ENCODE measurements at regions not wholly inside any gene's neighbourhood (a gene's known extent, or its start where the extent isn't known, plus 50 kb on each side); places are given as distances from the start of the nearest gene placed in this dataset.

DNA sequence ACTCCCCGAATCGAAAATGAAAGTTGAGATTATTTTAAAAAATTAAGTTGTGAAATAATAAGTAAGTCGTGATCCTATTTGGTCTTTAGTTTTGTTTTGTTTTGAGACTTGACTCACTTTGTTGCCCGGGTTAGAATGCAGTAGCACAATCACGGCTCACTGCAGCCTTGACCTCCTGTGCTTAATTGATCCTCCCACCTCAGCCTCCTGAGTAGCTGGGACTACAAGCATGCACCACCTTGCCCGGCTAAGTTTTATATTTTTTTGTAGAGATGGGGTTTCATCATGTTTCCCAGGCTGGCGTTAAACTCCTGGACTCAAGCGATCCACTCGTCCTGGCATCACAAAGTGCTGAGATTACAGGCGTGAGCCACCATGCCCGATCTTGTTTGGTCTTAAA is 326.2 kb downstream of the MYCN start:
- no peak for DNase-seq

GRCh38 chr2:16264931-16265540 is 324.7 kb downstream of the MYCN start:
- no peak for DNase-seq

DNA sequence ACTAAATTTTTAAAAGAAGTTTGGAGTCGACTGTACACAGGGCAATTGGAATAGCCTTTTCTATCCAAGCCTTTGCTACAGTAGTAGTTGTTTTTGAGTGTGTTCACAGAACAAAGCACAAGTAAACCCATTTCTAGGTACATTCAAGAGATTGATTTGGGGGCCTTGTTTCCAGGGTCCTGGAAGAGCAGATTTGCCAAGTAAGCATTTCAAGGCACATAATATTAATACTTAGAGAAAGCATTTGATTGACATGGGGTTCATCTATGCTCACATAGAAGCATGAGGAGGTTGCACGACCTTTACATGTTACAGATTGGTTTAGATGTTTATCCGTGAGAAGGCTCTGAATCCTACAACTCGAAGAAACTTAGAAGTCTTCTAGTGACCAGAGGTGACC is 324.1 kb downstream of the MYCN start:
- DNase-seq: no peak

DNA sequence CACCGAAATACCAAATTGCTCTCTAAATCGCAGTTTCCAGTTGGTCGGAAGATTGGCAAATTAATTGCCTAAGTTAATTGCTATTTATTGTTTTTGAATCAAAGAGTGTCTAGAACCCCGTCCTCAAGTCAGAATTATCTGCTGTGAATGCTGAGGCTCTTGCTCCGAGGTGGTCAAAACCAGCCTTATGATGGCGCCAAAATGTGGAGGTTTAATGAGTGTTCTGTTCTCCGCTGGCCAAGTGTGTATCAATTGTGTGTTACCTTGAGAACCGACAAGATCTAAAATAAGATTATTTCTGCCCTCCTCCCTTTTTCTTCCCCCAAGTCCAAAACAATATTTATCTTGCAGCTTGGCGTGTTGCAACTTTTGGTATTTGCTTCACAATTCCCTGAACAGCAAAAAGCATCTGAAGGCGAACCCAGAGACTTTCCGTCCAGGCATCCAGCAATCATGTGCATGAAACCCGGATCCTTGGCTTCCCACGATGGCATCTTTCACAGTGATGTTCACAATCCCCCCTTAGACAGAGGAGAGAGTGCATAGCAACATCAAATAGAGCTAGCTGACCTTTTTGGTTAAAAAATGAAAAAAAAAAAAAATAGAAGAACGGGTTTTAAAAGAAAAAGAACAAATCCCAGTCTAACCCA is 323.0 kb downstream of the MYCN start:
- no peak for DNase-seq

DNA sequence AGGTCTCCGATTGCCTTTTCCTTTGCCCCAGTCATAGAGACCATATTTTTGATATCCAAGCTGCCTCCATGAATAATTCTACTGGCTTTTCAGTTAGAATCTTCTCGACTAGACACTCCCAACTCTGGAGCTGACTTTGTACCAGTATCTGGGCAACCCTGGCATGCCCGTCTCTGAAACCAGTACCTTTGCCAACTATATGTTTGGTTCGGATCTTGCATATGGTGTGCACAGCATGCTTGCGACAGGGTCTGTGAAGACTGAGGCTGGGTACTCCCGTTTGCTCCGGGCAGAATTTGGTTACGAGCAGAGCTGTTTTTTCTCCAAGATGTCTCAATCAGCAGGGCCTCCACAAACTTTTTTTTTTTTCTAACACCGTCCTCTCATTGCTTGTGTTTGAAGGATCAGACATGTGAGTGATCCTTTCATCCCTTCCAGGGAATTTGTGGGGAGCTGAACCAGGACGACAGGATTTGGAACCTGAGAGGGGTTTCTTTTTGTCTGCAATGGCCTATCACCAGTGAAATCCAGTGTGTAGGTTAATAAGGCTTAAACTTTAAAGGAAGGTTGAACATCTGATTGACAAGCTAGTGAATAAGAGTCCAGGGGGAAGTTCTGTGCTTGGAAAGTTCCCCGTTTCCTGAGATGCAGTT is 322.3 kb downstream of the MYCN start:
- DNase-seq: no peak

GRCh38 chr2:16261791-16262190 is 321.4 kb downstream of the MYCN start:
- no peak for DNase-seq

GRCh38 chr2:16261071-16261470 is 320.7 kb downstream of the MYCN start:
- no peak for DNase-seq

DNA sequence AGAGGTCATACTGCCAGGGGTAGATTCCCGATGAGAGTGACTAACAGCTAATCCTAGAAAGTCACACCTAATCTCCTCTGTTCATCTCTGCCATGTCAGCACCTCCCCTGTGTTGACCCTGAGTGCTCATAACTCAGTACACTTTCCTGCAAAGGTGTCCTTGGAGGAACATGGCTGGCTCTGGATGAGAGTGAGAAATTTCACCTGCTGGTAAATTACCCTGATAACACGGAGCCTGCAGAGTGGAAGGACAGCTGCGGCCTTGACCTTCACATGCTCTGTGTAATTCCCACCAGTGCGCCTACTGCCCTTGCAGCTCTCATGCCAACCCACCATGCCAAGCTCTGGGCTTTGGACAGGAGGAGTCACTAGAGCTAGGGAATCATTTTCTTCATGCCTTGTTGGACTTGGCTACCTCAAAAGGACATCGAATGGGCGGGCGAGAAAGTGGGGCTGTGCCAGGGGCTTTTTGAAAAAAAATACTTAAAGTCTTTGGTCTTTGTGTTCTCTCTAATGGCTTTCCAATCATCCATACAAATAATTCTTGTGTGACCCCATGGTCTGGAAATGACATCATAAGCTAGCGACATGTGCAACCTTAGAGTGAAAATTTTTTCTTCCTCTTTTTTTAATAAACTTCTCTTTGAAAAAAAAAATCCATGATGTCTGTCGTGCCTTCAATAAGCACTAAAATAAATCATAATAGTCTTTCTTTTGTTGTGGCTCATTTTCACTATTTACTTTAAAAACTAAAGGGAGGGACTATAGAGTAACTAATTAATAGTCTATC is 319.9 kb downstream of the MYCN start:
- no peak for DNase-seq

GRCh38 chr2:16259010-16259409 is 318.7 kb downstream of the MYCN start:
- DNase-seq: no peak

- DNase-seq: no peak
These were observed 318.0 kb downstream of the MYCN start for GRCh38 chr2:16258350-16258749.

DNA sequence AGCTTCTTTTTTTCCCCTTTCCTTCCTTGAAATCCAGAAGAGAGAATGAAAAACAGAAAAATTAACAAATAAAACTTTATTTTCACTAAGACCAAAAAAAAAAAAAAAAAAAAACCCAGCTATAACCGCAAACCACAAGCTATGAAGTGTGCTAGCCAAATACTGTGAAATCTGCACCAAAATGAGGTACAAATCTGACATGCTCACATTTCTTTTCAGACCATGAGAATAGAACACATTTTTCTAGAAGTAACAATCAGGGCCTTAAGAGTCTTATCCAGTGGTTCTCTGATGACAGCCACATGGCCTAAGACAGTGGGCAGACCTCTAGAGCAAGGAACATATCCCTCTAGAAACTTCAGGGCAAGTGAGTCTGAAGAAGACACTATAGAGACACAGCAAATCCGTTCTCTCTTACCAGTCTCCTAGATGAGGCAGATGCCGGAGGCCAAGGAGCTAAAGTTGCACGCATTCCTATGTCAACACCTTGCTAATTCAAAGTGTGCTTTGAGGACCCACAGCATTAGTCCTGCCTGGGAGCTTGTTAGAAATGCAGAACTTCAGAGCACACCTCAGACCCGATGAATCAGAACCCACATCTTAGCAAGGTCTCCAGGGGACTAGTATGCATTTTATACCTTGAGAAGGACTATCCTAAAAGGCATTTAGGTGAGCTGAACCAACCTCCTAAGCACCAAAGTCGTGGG is 317.1 kb downstream of the MYCN start:
- no peak for DNase-seq

DNA sequence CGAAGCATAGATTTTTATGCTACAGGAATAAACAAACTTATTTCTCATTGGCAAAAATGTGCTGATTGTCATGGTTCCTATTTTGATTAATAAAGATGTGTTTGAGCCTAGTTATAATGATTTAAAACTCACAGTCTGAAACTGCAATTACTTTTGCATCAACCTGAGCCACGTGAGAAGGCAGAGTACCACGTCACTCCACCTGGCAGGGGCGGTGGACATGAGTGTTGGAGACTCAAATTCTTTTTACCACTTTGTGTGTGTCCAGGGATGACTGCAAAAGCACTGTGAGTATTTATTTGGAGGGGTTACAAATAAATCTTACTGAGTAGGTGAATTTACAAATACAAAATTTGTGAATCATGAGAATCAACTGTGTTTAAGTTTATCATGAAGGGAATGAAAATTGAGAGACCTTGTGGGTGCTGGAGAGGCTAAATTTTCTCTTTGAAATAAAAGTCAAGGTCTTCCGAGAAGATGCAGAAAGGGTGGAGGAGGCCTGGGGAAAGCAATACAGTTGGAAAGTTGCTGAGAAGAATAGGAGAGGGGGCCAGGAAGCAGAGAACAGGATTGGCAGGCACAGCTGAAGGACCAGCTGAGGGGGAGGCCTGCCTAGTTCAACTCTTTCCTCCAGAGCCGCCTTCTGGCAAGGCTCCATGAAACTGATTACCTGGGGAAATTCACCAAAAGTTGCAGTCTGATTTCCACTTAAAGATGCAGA is 316.4 kb downstream of the MYCN start:
- DNase-seq: no peak

GRCh38 chr2:16255120-16255519 is 314.8 kb downstream of the MYCN start:
- DNase-seq: no peak

DNA sequence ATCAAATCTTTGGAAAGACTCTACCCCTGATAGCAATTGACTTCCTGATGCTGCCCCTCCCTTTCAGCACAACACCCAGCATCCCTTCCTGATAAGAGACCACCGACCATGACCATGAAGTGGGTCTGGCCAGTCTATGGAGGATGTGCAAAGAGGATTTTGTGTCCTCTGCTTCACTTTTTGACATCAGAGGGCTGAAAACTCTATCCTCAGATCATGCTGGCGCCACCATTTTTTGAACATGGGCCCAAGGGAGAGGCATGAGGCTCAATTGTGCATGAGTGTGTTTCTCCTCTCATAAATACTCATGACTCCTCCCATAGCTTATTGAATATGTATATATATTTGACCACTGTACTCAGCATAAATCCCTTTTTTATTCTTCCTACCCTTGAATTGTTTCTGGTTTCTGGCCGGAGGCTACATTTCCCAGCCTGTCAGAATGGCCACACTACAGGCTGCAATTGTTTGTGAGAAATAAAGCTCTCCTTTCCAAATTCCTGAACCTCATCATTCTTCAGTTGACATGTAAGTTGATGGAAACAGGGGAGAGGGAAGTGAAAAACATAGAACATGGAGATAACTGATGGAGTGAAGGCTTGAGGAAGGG is 314.1 kb downstream of the MYCN start:
- no peak for DNase-seq

DNA sequence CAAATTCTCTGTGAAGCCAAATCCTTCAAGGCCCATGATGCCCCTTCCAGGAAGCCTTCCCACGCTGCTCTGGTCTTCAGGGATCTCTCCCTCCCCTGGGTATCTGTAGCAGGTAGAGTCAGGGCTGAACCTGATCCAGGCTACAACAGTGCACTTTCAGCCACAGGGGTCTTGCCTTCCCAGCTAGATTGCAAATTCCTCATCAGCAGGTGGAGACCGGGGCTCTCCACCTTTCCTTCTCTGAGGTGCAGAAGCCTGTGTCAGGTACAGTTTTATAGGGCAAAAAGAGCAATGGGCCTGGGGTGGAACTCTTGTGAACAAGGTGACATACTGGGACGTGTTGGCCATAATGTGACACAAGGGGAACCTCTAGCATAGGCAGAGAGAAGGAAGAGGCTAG is 312.9 kb downstream of the MYCN start:
- no peak for DNase-seq

- DNase-seq: no peak
These were observed 312.5 kb downstream of the MYCN start for GRCh38 chr2:16252891-16253290.

GRCh38 chr2:16252251-16252650 is 311.9 kb downstream of the MYCN start:
- DNase-seq: no peak

- DNase-seq: no peak
These were observed 311.3 kb downstream of the MYCN start for GRCh38 chr2:16251511-16252225.

DNA sequence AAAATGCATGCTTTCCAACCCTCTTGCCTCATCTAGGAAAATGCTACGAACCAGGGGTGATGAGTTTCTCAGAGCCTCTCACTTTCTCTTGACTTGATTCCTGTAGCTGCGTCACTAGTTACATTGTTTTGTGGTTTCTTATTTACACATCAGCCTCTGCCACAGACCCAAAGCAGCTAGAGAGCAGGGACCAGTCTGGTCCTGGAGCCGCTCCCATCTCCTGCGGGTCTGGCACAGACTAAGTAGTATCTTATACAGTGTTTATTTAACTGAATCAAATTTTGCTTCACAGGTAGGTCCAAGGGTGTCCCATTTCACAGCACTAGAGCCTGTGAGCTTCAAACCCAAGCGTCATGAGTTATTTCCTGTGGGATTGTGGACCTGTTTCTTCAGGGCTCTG is 310.5 kb downstream of the MYCN start:
- DNase-seq: no peak

GRCh38 chr2:16250466-16250865 is 310.1 kb downstream of the MYCN start:
- no peak for DNase-seq

GRCh38 chr2:16250056-16250425 is 309.7 kb downstream of the MYCN start:
- no peak for DNase-seq
